Smooth muscle cell (in vitro differentiated cells): ENCODE measurements at regions not wholly inside any gene's neighbourhood (a gene's known extent, or its start where the extent isn't known, plus 50 kb on each side); places are given as distances from the start of the nearest gene placed in this dataset.

Source experiments
- DNase-seq: peaks from one replicate; lab custom pipeline; 2025; ENCODE audit not compliant: unreplicated experiment; lab: John Stamatoyannopoulos, UW
- H2AFZ ChIP-seq: fragments of 200-600 bp; sonication (generic); 2 replicates; pipeline ENCODE4 v1.6.0; 2016; ENCODE audit warnings: antibody characterized with exemption, low read depth, mild to moderate bottlenecking
- H3F3A ChIP-seq: fragments of 200-600 bp; sonication (generic); 2 replicates; pipeline ENCODE4 v1.6.0; 2017; ENCODE audit warnings: antibody characterized with exemption, low read depth
- H3K27ac ChIP-seq: fragments of 200-600 bp; sonication (generic); 2 replicates; pipeline ENCODE4 v1.5.1; 2016; ENCODE audit warnings: low read depth, mild to moderate bottlenecking
- H3K27me3 ChIP-seq: fragments of 200-600 bp; sonication (generic); 2 replicates; pipeline ENCODE4 v1.6.1; 2016; ENCODE audit warnings: low read depth, mild to moderate bottlenecking
- H3K36me3 ChIP-seq: fragments of 200-600 bp; sonication (generic); 2 replicates; pipeline ENCODE4 v1.5.1; 2016; ENCODE audit warnings: low read depth
- H3K4me1 ChIP-seq: fragments of 200-600 bp; sonication (generic); 2 replicates; pipeline ENCODE4 v1.5.1; 2016; ENCODE audit warnings: low read depth
- H3K4me2 ChIP-seq: fragments of 200-600 bp; sonication (generic); 2 replicates; pipeline ENCODE4 v1.6.0; 2016; ENCODE audit warnings: mild to moderate bottlenecking
- H3K4me3 ChIP-seq: fragments of 200-600 bp; sonication (generic); 2 replicates; pipeline ENCODE4 v1.5.1; 2016; ENCODE audit warnings: mild to moderate bottlenecking
- H3K79me2 ChIP-seq: fragments of 200-600 bp; sonication (generic); 2 replicates; pipeline ENCODE4 v1.6.0; 2016; ENCODE audit warnings: low read depth, mild to moderate bottlenecking
- H3K9ac ChIP-seq: fragments of 200-600 bp; sonication (generic); 2 replicates; pipeline ENCODE4 v1.6.0; 2016; ENCODE audit warnings: low read depth
- H3K9me3 ChIP-seq: fragments of 200-600 bp; sonication (generic); replicated peaks from 2 replicates; pipeline ENCODE4 v1.5.1; 2016; ENCODE audit warnings: low read depth
- H4K20me1 ChIP-seq: fragments of 200-600 bp; sonication (generic); 2 replicates; pipeline ENCODE4 v1.6.0; 2016; ENCODE audit warnings: low read depth
- WGBS: methylation state at CpG from one replicate; pipeline ENCODE4 v1.1.7; 2016; ENCODE audit warnings: low lambda C conversion rate; 5-methylcytosine and 5-hydroxymethylcytosine counted together
- TF ChIP-seq, protein P1 (sequence below): fragments of 200-600 bp; sonication (generic); IDR thresholded peaks from 2 replicates; pipeline ENCODE4 v1.5.1; 2017; ENCODE audit warnings: borderline replicate concordance, mild to moderate bottlenecking, antibody characterized with exemption; ENCODE audit not compliant: insufficient read depth, poor library complexity, severe bottlenecking

DNA sequence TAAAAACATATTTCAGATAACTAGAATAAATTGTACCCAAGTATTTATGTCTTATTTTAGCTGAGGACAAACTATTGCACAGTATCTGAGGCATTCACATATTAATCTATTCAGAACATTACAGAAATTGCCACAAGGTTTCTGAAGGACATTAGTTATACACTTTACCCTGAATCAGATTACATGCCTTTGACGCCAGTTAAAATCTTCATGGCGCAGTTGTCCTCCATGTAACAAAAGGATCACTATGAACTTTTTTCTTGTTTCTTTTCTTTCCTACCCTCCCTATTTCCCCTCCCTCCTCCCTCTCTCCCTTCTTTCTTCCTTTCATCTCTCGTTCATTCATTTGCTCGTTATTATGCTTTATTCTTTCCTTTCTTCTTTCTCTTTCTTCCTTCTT is 176.6 kb upstream of the KITLG start:
- no peak overlapping the region for H3K4me2 ChIP-seq
- no peak overlapping the region for H3K27ac ChIP-seq
- H4K20me1 ChIP-seq, result no peaks in the 10 kb centered on the region
- no peaks in the 10 kb centered on the region for H3K36me3 ChIP-seq
- H3K4me3 ChIP-seq, result no peak overlapping the region
- no peak overlapping the region for H2AFZ ChIP-seq
- H3K79me2 ChIP-seq, result no peaks in the 10 kb centered on the region
- TF ChIP-seq, protein P1, sequence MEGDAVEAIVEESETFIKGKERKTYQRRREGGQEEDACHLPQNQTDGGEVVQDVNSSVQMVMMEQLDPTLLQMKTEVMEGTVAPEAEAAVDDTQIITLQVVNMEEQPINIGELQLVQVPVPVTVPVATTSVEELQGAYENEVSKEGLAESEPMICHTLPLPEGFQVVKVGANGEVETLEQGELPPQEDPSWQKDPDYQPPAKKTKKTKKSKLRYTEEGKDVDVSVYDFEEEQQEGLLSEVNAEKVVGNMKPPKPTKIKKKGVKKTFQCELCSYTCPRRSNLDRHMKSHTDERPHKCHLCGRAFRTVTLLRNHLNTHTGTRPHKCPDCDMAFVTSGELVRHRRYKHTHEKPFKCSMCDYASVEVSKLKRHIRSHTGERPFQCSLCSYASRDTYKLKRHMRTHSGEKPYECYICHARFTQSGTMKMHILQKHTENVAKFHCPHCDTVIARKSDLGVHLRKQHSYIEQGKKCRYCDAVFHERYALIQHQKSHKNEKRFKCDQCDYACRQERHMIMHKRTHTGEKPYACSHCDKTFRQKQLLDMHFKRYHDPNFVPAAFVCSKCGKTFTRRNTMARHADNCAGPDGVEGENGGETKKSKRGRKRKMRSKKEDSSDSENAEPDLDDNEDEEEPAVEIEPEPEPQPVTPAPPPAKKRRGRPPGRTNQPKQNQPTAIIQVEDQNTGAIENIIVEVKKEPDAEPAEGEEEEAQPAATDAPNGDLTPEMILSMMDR, result no peak
- no peaks in the 10 kb centered on the region for H3F3A ChIP-seq
- no peak for DNase-seq
- WGBS, result 92% methylated on average over 4 of the region's 4 CpGs
- peaks cover 19% of the 10 kb centered on the region for H3K27me3 ChIP-seq
- H3K4me1 ChIP-seq, result no peaks in the 10 kb centered on the region
- no peaks in the 10 kb centered on the region for H3K9me3 ChIP-seq
- no peak overlapping the region for H3K9ac ChIP-seq

DNA sequence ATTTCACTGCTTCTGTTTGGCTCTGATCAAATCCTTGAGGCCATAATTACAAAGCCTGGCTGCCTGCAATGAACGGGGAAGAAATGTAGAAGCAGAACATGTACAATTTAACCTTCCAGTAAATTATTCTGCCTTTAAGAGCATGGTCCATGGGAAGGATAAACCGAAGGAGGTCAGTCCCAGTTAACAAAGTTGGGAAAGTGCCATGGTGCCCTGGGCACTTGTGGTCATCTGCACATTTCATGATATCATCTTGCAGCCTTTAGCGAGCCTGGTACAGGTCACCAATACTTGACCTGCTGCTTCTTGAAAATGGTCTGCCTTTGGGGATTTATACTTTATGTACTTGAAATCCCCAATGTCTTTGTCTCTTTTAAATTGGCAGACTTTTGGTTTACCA is 175.9 kb upstream of the KITLG start:
- no peaks in the 10 kb centered on the region for H3F3A ChIP-seq
- no peaks in the 10 kb centered on the region for H3K36me3 ChIP-seq
- H3K79me2 ChIP-seq, result no peaks in the 10 kb centered on the region
- TF ChIP-seq, protein P1, result no peak
- no peaks in the 10 kb centered on the region for H4K20me1 ChIP-seq
- no peak overlapping the region for H2AFZ ChIP-seq
- H3K4me2 ChIP-seq, result no peak overlapping the region
- no peak overlapping the region for H3K9ac ChIP-seq
- no peak overlapping the region for H3K4me3 ChIP-seq
- 87% methylated on average over 3 of the region's 3 CpGs for WGBS
- no peaks in the 10 kb centered on the region for H3K9me3 ChIP-seq
- H3K27me3 ChIP-seq, result peaks cover 19% of the 10 kb centered on the region
- no peak overlapping the region for H3K27ac ChIP-seq
- no peaks in the 10 kb centered on the region for H3K4me1 ChIP-seq
- no peak for DNase-seq

GRCh38 chr12:88753707-88754106 is 173.4 kb upstream of the KITLG start:
- Histone ChIP-seq H4K20me1 (no peaks in the 10 kb centered on the region), H3K4me1 (no peaks in the 10 kb centered on the region), H3K27me3 (peaks cover 19% of the 10 kb centered on the region), H3K4me2 (no peak overlapping the region), H3K4me3 (no peak overlapping the region), H3F3A (no peaks in the 10 kb centered on the region), H3K79me2 (no peaks in the 10 kb centered on the region), H3K9ac (no peak overlapping the region), H3K27ac (no peak overlapping the region), H3K9me3 (no peaks in the 10 kb centered on the region), H2AFZ (no peak overlapping the region), H3K36me3 (no peaks in the 10 kb centered on the region)
- DNase-seq, result no peak
- WGBS, result 89% methylated on average over 8 of the region's 8 CpGs
- TF ChIP-seq, protein P1, result no peak

- WGBS, result 78% methylated on average over 4 of the region's 4 CpGs
- Histone ChIP-seq H3K27me3 (peaks cover 16% of the 10 kb centered on the region), H3K79me2 (no peaks in the 10 kb centered on the region), H3K27ac (no peak overlapping the region), H3K4me3 (no peak overlapping the region), H4K20me1 (no peaks in the 10 kb centered on the region), H2AFZ (no peak overlapping the region), H3F3A (no peaks in the 10 kb centered on the region), H3K4me2 (no peak overlapping the region), H3K4me1 (no peaks in the 10 kb centered on the region), H3K9me3 (no peaks in the 10 kb centered on the region), H3K9ac (no peak overlapping the region), H3K36me3 (no peaks in the 10 kb centered on the region)
- DNase-seq, result no peak
- TF ChIP-seq, protein P1, result no peak
These were observed 172.8 kb upstream of the KITLG start for GRCh38 chr12:88753066-88753465.
